ELF-1 (cell line): ENCODE measurements at regions not wholly inside any gene's neighbourhood (a gene's known extent, or its start where the extent isn't known, plus 50 kb on each side); places are given as distances from the start of the nearest gene placed in this dataset.

Source experiments
- DNase-seq: peaks from one replicate; pipeline ENCODE4 v3.0.0-alpha.2; 2016; ENCODE audit warnings: low read depth, low spot score

GRCh38 chr1:220363196-220363837 lies 91.1 kb upstream of the RAB3GAP2 start:
- no peak for DNase-seq

GRCh38 chr1:220356981-220357850 lies 85.0 kb upstream of the RAB3GAP2 start:
- DNase-seq, result no peak

GRCh38 chr1:220353229-220354012 lies 81.2 kb upstream of the RAB3GAP2 start:
- peak; percentile 32 for DNase-seq

- DNase-seq, result no peak
Observed at GRCh38 chr1:220348211-220348610, 76.0 kb upstream of the RAB3GAP2 start.

- no peak for DNase-seq
Observed at GRCh38 chr1:220347654-220348175, 75.5 kb upstream of the RAB3GAP2 start.

- no peak for DNase-seq
Observed at GRCh38 chr1:220344745-220345144, 72.5 kb upstream of the RAB3GAP2 start.

GRCh38 chr1:220342853-220343252 lies 70.6 kb upstream of the RAB3GAP2 start:
- DNase-seq, result no peak

GRCh38 chr1:220341126-220341525 lies 68.9 kb upstream of the RAB3GAP2 start:
- no peak for DNase-seq

GRCh38 chr1:220339581-220339980 lies 67.3 kb upstream of the RAB3GAP2 start:
- DNase-seq, result no peak

GRCh38 chr1:220338759-220339158 lies 66.5 kb upstream of the RAB3GAP2 start:
- DNase-seq, result peak; percentile 86

- DNase-seq, result no peak
Observed at GRCh38 chr1:220336391-220337031, 64.3 kb upstream of the RAB3GAP2 start.

GRCh38 chr1:220335668-220336067 lies 63.4 kb upstream of the RAB3GAP2 start:
- no peak for DNase-seq

- no peak for DNase-seq
Observed at GRCh38 chr1:220331318-220331717, 59.1 kb upstream of the RAB3GAP2 start.

- no peak for DNase-seq
Observed at GRCh38 chr1:220330265-220330664, 58.0 kb upstream of the RAB3GAP2 start.

GRCh38 chr1:220327106-220327505 lies 54.9 kb upstream of the RAB3GAP2 start:
- no peak for DNase-seq

GRCh38 chr1:220326578-220326977 lies 54.3 kb upstream of the RAB3GAP2 start:
- no peak for DNase-seq

GRCh38 chr1:220325306-220325995 lies 53.2 kb upstream of the RAB3GAP2 start:
- DNase-seq, result no peak

- DNase-seq, result no peak
Observed at GRCh38 chr1:220323717-220324116, 51.5 kb upstream of the RAB3GAP2 start.

- no peak for DNase-seq
Observed at GRCh38 chr1:220322570-220322969, 50.3 kb upstream of the RAB3GAP2 start.
